ENCODE measurements at regions not wholly inside any gene's neighbourhood (a gene's known extent, or its start where the extent isn't known, plus 50 kb on each side); places are given as distances from the start of the nearest gene placed in this dataset.

DNA sequence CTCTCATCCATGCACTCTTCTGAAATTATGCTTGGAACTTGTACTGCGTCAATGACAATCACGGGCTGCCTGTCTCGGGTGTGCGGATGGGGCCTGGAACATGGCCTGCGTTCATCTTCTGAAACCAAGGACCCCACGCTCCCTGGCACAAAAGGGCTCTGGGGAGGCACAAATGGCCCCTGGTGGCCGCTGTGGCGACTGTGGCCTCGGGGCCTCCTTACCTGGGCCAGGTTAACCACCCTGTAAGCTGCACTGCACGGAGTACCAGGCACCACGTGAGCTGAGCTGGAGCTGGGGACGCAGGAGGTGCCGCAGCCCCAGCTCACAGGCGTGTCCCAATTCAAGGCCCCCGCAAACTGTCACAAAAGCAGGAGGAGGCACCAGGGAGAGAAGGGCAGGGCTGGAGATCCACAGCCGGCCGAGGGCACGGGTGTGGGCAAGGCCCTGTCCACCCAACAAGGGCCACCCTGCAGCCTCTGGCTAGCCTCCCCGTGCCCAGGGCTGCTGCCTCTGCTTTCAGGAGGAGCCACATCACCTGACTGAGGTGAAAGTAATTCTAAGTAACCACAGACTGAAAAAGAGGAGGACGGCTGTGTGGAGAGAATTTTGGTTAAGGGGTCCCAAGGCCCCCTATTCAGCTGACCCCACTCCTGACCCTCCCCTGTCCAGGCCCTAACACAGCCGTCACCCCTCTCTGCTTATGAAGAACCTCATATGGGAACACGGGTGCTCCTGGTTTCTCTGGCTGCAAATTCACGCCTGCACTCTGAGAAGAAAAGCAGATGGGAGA lies 61.1 kb upstream of the GALNT9 start:
- no peak for DNase-seq (ENCODE audit: low spot score)
- peaks cover 11% of the 10 kb centered on the region for H3K27me3 ChIP-seq (replicated peaks; ENCODE audit: insufficient read depth)

DNA sequence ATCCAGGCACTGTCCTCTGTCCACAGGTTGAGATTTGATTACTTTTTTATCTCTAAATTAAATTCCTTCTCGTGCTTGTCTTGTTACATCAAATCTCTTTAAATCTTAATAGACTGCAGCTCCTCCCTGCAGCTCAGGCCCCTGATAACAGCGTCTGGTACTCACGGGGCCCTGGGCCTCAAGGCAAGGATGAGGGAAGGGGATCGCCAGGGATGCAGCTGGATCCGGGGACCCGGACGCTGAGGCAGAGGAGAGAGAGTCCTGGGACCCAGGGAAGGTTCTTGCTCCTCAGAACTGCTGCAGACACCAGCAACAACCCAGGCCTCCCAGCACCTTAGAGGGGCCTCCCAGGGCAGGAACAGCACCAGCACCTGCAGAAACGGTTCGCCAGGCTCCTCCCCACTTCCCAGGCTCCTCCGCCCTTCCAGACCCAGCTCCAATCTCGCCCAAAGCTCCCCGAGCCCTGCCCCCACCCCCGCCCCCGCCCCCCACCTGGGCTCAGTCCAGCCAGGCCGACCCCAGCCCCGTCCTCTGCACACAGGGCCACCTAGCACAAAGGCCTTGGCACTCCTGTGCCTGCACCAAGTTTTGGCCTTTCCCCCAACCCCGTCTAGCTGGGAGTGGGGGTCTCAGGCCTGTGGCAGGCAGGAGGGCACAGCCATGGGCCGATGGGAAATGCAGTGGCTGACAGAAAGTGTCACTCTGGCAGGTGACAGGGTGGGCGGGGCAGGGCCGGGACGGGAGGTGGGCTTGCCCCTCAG lies 60.3 kb upstream of the GALNT9 start:
- 38% methylated on average over 20 of the region's 21 CpGs for WGBS
- Histone ChIP-seq H3K27me3 (replicated peaks; ENCODE audit: insufficient read depth) (peaks cover 11% of the 10 kb centered on the region), H3K36me3 (no peaks in the 10 kb centered on the region), H3K9me3 (no peaks in the 10 kb centered on the region), H3K4me1 (replicated peaks) (no peaks in the 10 kb centered on the region), H3K27ac (no peak overlapping the region), H3K4me3 (no peak overlapping the region)
- intact Hi-C loops (cut with DNase I), result no loop called here
- DNase-seq (ENCODE audit: low spot score), result no peak
- no peak for TF ChIP-seq POLR2AphosphoS5 (IDR thresholded peaks at IDR 0.05)
- no peak for TF ChIP-seq POLR2A (IDR thresholded peaks at IDR 0.05)
- TF ChIP-seq, protein P1, sequence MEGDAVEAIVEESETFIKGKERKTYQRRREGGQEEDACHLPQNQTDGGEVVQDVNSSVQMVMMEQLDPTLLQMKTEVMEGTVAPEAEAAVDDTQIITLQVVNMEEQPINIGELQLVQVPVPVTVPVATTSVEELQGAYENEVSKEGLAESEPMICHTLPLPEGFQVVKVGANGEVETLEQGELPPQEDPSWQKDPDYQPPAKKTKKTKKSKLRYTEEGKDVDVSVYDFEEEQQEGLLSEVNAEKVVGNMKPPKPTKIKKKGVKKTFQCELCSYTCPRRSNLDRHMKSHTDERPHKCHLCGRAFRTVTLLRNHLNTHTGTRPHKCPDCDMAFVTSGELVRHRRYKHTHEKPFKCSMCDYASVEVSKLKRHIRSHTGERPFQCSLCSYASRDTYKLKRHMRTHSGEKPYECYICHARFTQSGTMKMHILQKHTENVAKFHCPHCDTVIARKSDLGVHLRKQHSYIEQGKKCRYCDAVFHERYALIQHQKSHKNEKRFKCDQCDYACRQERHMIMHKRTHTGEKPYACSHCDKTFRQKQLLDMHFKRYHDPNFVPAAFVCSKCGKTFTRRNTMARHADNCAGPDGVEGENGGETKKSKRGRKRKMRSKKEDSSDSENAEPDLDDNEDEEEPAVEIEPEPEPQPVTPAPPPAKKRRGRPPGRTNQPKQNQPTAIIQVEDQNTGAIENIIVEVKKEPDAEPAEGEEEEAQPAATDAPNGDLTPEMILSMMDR (IDR thresholded peaks at IDR 0.05), result no peak

More for the DNA sequence above, 61.1 kb upstream of the GALNT9 start:
- TF ChIP-seq POLR2AphosphoS5 (IDR thresholded peaks at IDR 0.05), result no peak
- TF ChIP-seq, protein P1 (IDR thresholded peaks at IDR 0.05), result no peak
- no peak for TF ChIP-seq POLR2A (IDR thresholded peaks at IDR 0.05)
- Histone ChIP-seq H3K27ac (no peak overlapping the region), H3K4me1 (replicated peaks) (no peaks in the 10 kb centered on the region), H3K36me3 (no peaks in the 10 kb centered on the region), H3K9me3 (no peaks in the 10 kb centered on the region), H3K4me3 (no peak overlapping the region)
- whole genome bisulfite sequencing, result 81% methylated on average over 19 of the region's 23 CpGs
- intact Hi-C loops (cut with DNase I), result no loop called here

DNA sequence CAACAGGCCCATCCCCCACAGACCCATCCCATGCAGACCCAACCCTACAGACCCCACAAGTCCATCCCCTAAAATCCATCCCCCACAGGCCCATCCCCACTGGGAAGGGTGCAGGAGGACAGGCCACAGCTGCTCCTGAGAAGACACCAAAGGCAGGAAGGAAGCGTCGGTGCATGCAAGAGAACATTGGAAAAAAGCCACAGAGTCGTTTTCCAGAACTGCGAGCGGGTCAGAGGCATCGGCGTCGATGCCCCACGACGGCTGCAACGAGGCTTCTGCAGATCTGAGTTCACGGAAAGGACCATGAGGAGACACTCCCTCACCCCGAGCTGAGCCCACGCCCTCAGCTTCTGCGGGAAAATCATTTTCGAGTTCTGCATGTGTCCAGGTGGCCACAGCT lies 59.6 kb upstream of the GALNT9 start:
- Histone ChIP-seq H3K27me3 (replicated peaks; ENCODE audit: insufficient read depth) (peaks cover 11% of the 10 kb centered on the region), H3K27ac (no peak overlapping the region), H3K4me1 (replicated peaks) (no peaks in the 10 kb centered on the region), H3K9me3 (no peaks in the 10 kb centered on the region), H3K4me3 (no peak overlapping the region), H3K36me3 (no peaks in the 10 kb centered on the region)
- DNase-seq (ENCODE audit: low spot score), result no peak
- WGBS, result 27% methylated on average over 16 of the region's 16 CpGs
- no peak for TF ChIP-seq POLR2AphosphoS5 (IDR thresholded peaks at IDR 0.05)
- TF ChIP-seq, protein P1 (IDR thresholded peaks at IDR 0.05), result no peak
- TF ChIP-seq POLR2A (IDR thresholded peaks at IDR 0.05), result no peak
- intact Hi-C loops (cut with DNase I), result no loop called here

DNA sequence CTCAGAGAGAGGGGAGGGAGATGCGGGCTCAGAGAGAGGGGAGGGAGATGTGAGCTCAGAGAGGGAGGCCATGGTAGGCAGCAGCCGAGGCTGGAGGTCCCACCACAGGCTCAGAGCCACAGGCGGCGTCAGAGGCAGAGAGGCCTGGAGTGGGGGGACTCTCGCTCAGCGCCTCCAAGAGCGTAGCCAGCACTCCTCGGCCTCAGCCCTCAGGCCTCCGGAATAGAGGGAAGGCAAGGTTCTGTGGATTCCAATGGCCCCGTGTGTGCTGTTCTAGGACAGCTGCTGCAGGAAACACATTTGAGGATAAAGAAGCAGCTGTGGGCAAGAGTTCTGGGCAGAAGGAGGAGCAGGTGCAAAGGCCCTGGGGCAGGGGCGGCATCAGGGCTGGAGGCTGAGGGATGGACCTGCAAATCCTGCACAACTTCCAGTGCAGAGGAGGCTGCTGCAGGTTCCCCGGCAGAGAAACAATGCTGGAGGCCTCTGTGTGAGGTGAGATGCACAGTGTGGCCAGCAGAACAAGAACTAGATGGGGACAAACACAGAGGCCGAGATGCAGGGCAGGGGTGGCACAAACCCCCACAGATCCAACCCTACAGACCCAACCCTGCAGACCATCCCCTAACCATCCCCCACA lies 59.1 kb upstream of the GALNT9 start:
- 61% methylated on average over 13 of the region's 13 CpGs for WGBS
- peaks cover 11% of the 10 kb centered on the region for H3K27me3 ChIP-seq (replicated peaks; ENCODE audit: insufficient read depth)

More for the DNA sequence above, 59.1 kb upstream of the GALNT9 start:
- H3K4me1 ChIP-seq (replicated peaks), result no peaks in the 10 kb centered on the region
- H3K36me3 ChIP-seq, result no peaks in the 10 kb centered on the region
- H3K4me3 ChIP-seq, result no peak overlapping the region
- no peak for DNase-seq (ENCODE audit: low spot score)
- TF ChIP-seq, protein P1 (IDR thresholded peaks at IDR 0.05), result no peak
- TF ChIP-seq POLR2A (IDR thresholded peaks at IDR 0.05), result no peak
- TF ChIP-seq POLR2AphosphoS5 (IDR thresholded peaks at IDR 0.05), result no peak
- no peaks in the 10 kb centered on the region for H3K9me3 ChIP-seq
- H3K27ac ChIP-seq, result no peak overlapping the region
- intact Hi-C loops (cut with DNase I), result no loop called here
